H1 (cell line): ENCODE measurements at regions not wholly inside any gene's neighbourhood (a gene's known extent, or its start where the extent isn't known, plus 50 kb on each side); places are given as distances from the start of the nearest gene placed in this dataset.

Source experiments
- ATF3 ChIP-seq: IDR thresholded peaks from 2 replicates; pipeline ENCODE4 v1.6.1; 2011; ENCODE audit warnings: low read depth, mild to moderate bottlenecking, low read length; ENCODE audit not compliant: insufficient read depth
- BACH1 ChIP-seq: IDR thresholded peaks from 2 replicates; pipeline ENCODE4 v1.6.1; 2012; ENCODE audit warnings: low read length, improper control_type of control experiment
- BRCA1 ChIP-seq: IDR thresholded peaks from 2 replicates; pipeline ENCODE4 v1.6.1; 2012; ENCODE audit warnings: low read depth, low read length, improper control_type of control experiment
- CBX8 ChIP-seq: fragments of 300-800, 300-1000 bp; sonication (generic); IDR thresholded peaks from 2 replicates; pipeline ENCODE4 v1.7.1; 2016; ENCODE audit warnings: low read depth, low read length, borderline replicate concordance
- CHD7 ChIP-seq: fragments of 300-600 bp; sonication (generic); IDR thresholded peaks from 2 replicates; pipeline ENCODE4 v1.7.1; 2012; ENCODE audit warnings: low read length, moderate library complexity, mild to moderate bottlenecking, inconsistent platforms; ENCODE audit not compliant: insufficient replicate concordance
- GABPA ChIP-seq: IDR thresholded peaks from 2 replicates; pipeline ENCODE4 v1.6.1; 2011; ENCODE audit warnings: mild to moderate bottlenecking, low read length, moderate library complexity, borderline replicate concordance; ENCODE audit not compliant: insufficient read depth
- HDAC2 ChIP-seq, 2 experiments: fragments of 300-600 bp in 1 of 2; sonication (generic) in 1 of 2; IDR thresholded peaks; 2 replicates each; pipeline ENCODE4 v1.6.1; 2011 to 2012; ENCODE audit warnings: low read depth in 2 of 2, low read length in 2 of 2, mild to moderate bottlenecking in 2 of 2, moderate library complexity in 2 of 2, borderline replicate concordance in 1 of 2, inconsistent platforms in 1 of 2
- RAD21 ChIP-seq, 2 experiments: IDR thresholded peaks in 1 of 2; conservative IDR thresholded peaks in 1 of 2; 2 replicates each; pipeline ENCODE4 v1.6.1; 2011; ENCODE audit warnings: low read depth in 2 of 2, low read length in 2 of 2, improper control_type of control experiment in 1 of 2, inconsistent platforms in 1 of 2, mild to moderate bottlenecking in 1 of 2, moderate library complexity in 1 of 2
- RFX5 ChIP-seq: IDR thresholded peaks from 2 replicates; pipeline ENCODE4 v1.6.1; 2011; ENCODE audit warnings: low read depth, low read length, improper control_type of control experiment, borderline replicate concordance
- SP2 ChIP-seq: IDR thresholded peaks from 2 replicates; pipeline ENCODE4 v1.6.1; 2012; ENCODE audit warnings: mild to moderate bottlenecking, low read length, inconsistent platforms
- YY1 ChIP-seq: IDR thresholded peaks from 2 replicates; pipeline ENCODE4 v1.6.1; 2011; ENCODE audit warnings: low read depth, mild to moderate bottlenecking, low read length

- no peak for TF ChIP-seq CHD7
- TF ChIP-seq CBX8 = no peak
- no peak for TF ChIP-seq BRCA1
- TF ChIP-seq GABPA = no peak
- peak; percentile 88 for TF ChIP-seq YY1
- TF ChIP-seq ATF3 = no peak
- TF ChIP-seq SP2 = no peak
- TF ChIP-seq BACH1 = no peak
- no peak for TF ChIP-seq HDAC2 (IDR thresholded peaks at IDR 0.05; ENCODE audit: borderline replicate concordance in 1 of 2, low read depth in 2 of 2, low read length in 2 of 2)
- TF ChIP-seq RAD21 (IDR thresholded peaks at IDR 0.05 in 1 of 2, conservative IDR thresholded peaks at IDR 0.05 in 1 of 2; ENCODE audit: low read depth in 2 of 2, low read length in 2 of 2) = no peak
- no peak for TF ChIP-seq RFX5
These were observed 71.4 kb upstream of the PREP start (continued) for GRCh38 chr6:105474234-105474633.
